K562 (cell line): ENCODE measurements at regions not wholly inside any gene's neighbourhood (a gene's known extent, or its start where the extent isn't known, plus 50 kb on each side); places are given as distances from the start of the nearest gene placed in this dataset.

Source experiments
- ATAC-seq: fragments of 200-7000 bp; cut with Tn5 transposase; 3 replicates; pipeline ENCODE4 v1.9.1; 2020; ENCODE audit warnings: moderate library complexity
- BruUV-seq: library from RNA; stranded (reverse); fragments of 400-500 nt; replicated peaks from 2 replicates; lab custom pipeline; 2021; lab: Mats Ljungman, UMichigan
- CTCF ChIA-PET: fragments of 300-600 bp; formaldehyde crosslinking; extraction: SDS; loops from one replicate; lab custom pipeline; 2021; ENCODE audit warnings: low intra/inter-chr PET ratio; lab: Yijun Ruan, JAX
- POLR2A ChIA-PET: fragments of 300-600, 350-650 bp; sonication (Branson Sonifier 250); formaldehyde crosslinking; extraction: SDS; loops from one replicate; lab custom pipeline; 2021; ENCODE audit warnings: antibody characterized with exemption, inconsistent platforms; lab: Yijun Ruan, JAX
- DNase-seq, 4 experiments: peaks; one replicate each; pipeline versions ENCODE4 v3.0.0 to v3.0.0-alpha.2; 2011 to 2018; ENCODE audit warnings: low spot score in 3 of 4, mixed read lengths in 3 of 4; ENCODE audit errors: extremely low read depth in 1 of 4
- FAIRE-seq: peaks from 2 replicates; lab custom pipeline; 2011; peaks lifted over from hg19 to GRCh38; lab: Jason Lieb, UNC
- H2AFZ ChIP-seq: 2 replicates; pipeline ENCODE4 v1.6.0; 2011; ENCODE audit warnings: low read depth, low read length, control low read depth, inconsistent platforms
- H3K27ac ChIP-seq: fragments of 200-600 bp; 3 replicates; pipeline ENCODE4 v1.8.0; 2011; ENCODE audit warnings: low read depth, mild to moderate bottlenecking, control low read depth, inconsistent platforms, low read length, moderate library complexity, mixed read lengths; ENCODE audit errors: extremely low read depth
- H3K27me3 ChIP-seq, 2 experiments: fragments of 300-600 bp in 1 of 2; 2 replicates in 1 of 2; 3 replicates in 1 of 2; pipeline versions ENCODE4 v1.6.0 to v1.8.0; 2011; ENCODE audit warnings: inconsistent platforms in 2 of 2, low read length in 2 of 2, mild to moderate bottlenecking in 1 of 2, mixed read lengths in 1 of 2, moderate library complexity in 1 of 2; ENCODE audit not compliant: control insufficient read depth in 2 of 2, insufficient read depth in 2 of 2
- H3K36me3 ChIP-seq: fragments of 300-600 bp; 3 replicates; pipeline ENCODE4 v1.8.0; 2011; ENCODE audit warnings: mild to moderate bottlenecking, low read length, inconsistent platforms; ENCODE audit not compliant: control insufficient read depth, insufficient read depth
- H3K4me1 ChIP-seq, 2 experiments: fragments of 200-600 bp in 1 of 2; replicated peaks in 1 of 2; 2 replicates in 1 of 2; 3 replicates in 1 of 2; pipeline versions ENCODE4 v1.5.1 to v1.8.0; 2011; ENCODE audit warnings: inconsistent platforms in 2 of 2, low read length in 2 of 2, mild to moderate bottlenecking in 1 of 2, mixed read lengths in 1 of 2, moderate library complexity in 1 of 2; ENCODE audit not compliant: control insufficient read depth in 2 of 2, insufficient read depth in 2 of 2
- H3K4me2 ChIP-seq: 2 replicates; pipeline ENCODE4 v1.6.1; 2011; ENCODE audit warnings: low read length, control low read depth, inconsistent platforms, mixed read lengths; ENCODE audit not compliant: insufficient read depth
- H3K4me3 ChIP-seq: fragments of 200-600 bp; sonication (generic), shearing (Covaris generic); 2 replicates; pipeline ENCODE4 v1.5.1; 2016; ENCODE audit warnings: control low read depth, inconsistent platforms
- H3K79me2 ChIP-seq: fragments of 200-600 bp; 3 replicates; pipeline ENCODE4 v1.8.0; 2011; ENCODE audit warnings: low read length, inconsistent platforms; ENCODE audit not compliant: control insufficient read depth, insufficient read depth
- H3K9ac ChIP-seq, 2 experiments: 2 replicates each; pipeline versions ENCODE4 v1.6.0 to v1.6.1; 2011; ENCODE audit warnings: low read depth in 2 of 2, low read length in 2 of 2, control low read depth in 1 of 2, inconsistent platforms in 1 of 2, mild to moderate bottlenecking in 1 of 2, mixed read lengths in 1 of 2; ENCODE audit not compliant: insufficient read depth in 1 of 2
- H3K9me1 ChIP-seq: one replicate; pipeline ENCODE4 v1.6.0; 2011; ENCODE audit warnings: inconsistent platforms, mild to moderate bottlenecking, low read length, moderate library complexity; ENCODE audit not compliant: control insufficient read depth, insufficient read depth
- H3K9me3 ChIP-seq: replicated peaks from 2 replicates; pipeline ENCODE4 v1.5.1; 2011; ENCODE audit warnings: low read depth, low read length, inconsistent platforms; ENCODE audit not compliant: control insufficient read depth, insufficient read depth
- H4K20me1 ChIP-seq: replicated peaks from 2 replicates; pipeline ENCODE4 v1.6.1; 2011; ENCODE audit warnings: low read length, inconsistent platforms, mixed read lengths; ENCODE audit not compliant: control insufficient read depth, insufficient read depth
- CBFB ChIP-seq: sonication (generic); formaldehyde crosslinking; IDR thresholded peaks from 2 replicates; pipeline ENCODE4 v1.4.0; 2020; ENCODE audit warnings: mild to moderate bottlenecking, missing genetic modification reagents
- RB1 ChIP-seq: fragments of 450-650 bp; IDR thresholded peaks from 2 replicates; pipeline ENCODE4 v1.6.1; 2017; ENCODE audit warnings: low read depth, mild to moderate bottlenecking
- SAFB ChIP-seq: fragments of 200-400 bp; formaldehyde crosslinking; IDR thresholded peaks from 2 replicates; pipeline ENCODE4 v1.6.1; 2017; ENCODE audit warnings: low read depth, low read length, borderline replicate concordance
- STAT5A ChIP-seq: IDR thresholded peaks from 2 replicates; pipeline ENCODE4 v1.6.1; 2012; ENCODE audit warnings: low read length, inconsistent platforms, borderline replicate concordance
- WGBS: fragments of 100-300 bp; shearing (Covaris generic); methylation state at CpG from one replicate; pipeline ENCODE4 v1.1.6; 2016; ENCODE audit warnings: low coverage, mixed read lengths; ENCODE audit not compliant: insufficient coverage; ENCODE audit errors: missing lambda C conversion rate; 5-methylcytosine and 5-hydroxymethylcytosine counted together
- in situ Hi-C: fragments of 300-500 bp; cut with MboI; formaldehyde crosslinking; loops from 4 replicates; pipeline ENCODE4 v1.15.0; 2018; ENCODE audit warnings: inconsistent platforms, mixed read lengths
- intact Hi-C: fragments of 100-400 bp; cut with micrococcal nuclease; formaldehyde crosslinking; loops from 2 replicates; pipeline ENCODE4 v1.14.2; 2022
- TF ChIP-seq, protein P1 (sequence below), 2 experiments: fragments of 450-650 bp in 1 of 2; sonication (generic) in 1 of 2; formaldehyde crosslinking in 1 of 2; IDR thresholded peaks in 1 of 2; conservative IDR thresholded peaks in 1 of 2; 2 replicates each; pipeline versions ENCODE4 v1.6.1 to v1.8.1; 2016 to 2023; ENCODE audit warnings: mild to moderate bottlenecking in 2 of 2, moderate library complexity in 2 of 2, inconsistent platforms in 1 of 2, missing genetic modification reagents in 1 of 2

DNA sequence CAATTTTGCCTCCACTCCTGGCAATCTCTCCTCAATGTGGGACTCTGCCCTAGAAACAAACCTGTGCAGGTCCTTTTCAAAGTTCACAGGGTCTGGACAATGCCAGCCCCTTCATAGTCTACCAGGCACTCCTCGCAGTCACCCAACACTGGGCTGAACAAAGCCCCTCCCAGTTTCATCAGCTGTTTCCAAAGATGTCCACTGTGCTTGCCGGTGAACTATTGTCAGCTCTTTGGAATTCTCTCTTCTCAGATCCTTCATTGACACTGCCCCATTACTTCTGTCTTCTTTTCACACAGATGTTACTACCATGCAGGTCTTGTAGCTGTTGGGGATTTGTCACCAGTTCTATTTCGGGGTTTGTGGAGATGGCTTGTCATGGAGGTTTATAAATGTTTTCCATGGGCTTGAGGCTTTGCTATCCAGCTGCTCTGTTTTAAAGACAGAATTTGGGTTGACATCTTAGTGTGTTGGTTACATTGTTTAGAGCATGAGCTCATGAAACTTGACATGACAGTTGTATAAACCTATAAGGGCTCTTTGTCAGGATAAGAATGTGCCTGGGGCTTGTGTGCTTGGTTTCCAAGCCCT, 77.3 kb upstream of the DHRS4 start:
- TF ChIP-seq SAFB (no peak), RB1 (no peak), CBFB (CRISPR knock-in tag) (no peak), STAT5A (no peak)
- TF ChIP-seq, protein P1, sequence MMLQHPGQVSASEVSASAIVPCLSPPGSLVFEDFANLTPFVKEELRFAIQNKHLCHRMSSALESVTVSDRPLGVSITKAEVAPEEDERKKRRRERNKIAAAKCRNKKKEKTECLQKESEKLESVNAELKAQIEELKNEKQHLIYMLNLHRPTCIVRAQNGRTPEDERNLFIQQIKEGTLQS (IDR thresholded peaks at IDR 0.05): no peak
- TF ChIP-seq, protein P1 (CRISPR knock-in tag; conservative IDR thresholded peaks at IDR 0.05): no peak
- in situ Hi-C loops: no loop called here
- no peak overlapping the region for H3K9ac ChIP-seq
- 0% methylated on average over 2 of the region's 3 CpGs for WGBS
- ChIA-PET CTCF (no interaction called here), POLR2A (interaction anchor here (0.5 kb wide), 1 partner anchor 145 kb away, joined by 3 read pairs; no protein-coding TSS in a partner anchor)
- H3K36me3 ChIP-seq: no peaks in the 10 kb centered on the region
- DNase-seq (no peak), FAIRE-seq (no peak), ATAC-seq (no peak)
- no peaks in the 10 kb centered on the region for H3K4me1 ChIP-seq
- no peaks in the 10 kb centered on the region for H3K79me2 ChIP-seq
- no peak overlapping the region for H3K27ac ChIP-seq
- H3K9me1 ChIP-seq: no peaks in the 10 kb centered on the region
- no peaks in the 10 kb centered on the region for H3K9me3 ChIP-seq
- no TSS peak for BruUV-seq
- H3K27me3 ChIP-seq: peaks cover 0 to 5% of the 10 kb centered on the region in 2 experiments; a peak in 2 of 5 replicates
- H3K4me2 ChIP-seq: no peak overlapping the region
- no peaks in the 10 kb centered on the region for H4K20me1 ChIP-seq
- H3K4me3 ChIP-seq: no peak overlapping the region
- H2AFZ ChIP-seq: no peak overlapping the region
- intact Hi-C loops: no loop called here
